GM12892 (cell line): ENCODE measurements at regions not wholly inside any gene's neighbourhood (a gene's known extent, or its start where the extent isn't known, plus 50 kb on each side); places are given as distances from the start of the nearest gene placed in this dataset.
A peak's percentile ranks its signal among the peaks of the same experiment; 100 is the strongest.

Experiments used
- DNase-seq: peaks from one replicate; pipeline ENCODE4 v3.0.0; 2011; ENCODE audit not compliant: insufficient read length
- FAIRE-seq: peaks from 2 replicates; lab custom pipeline; 2011; peaks lifted over from hg19 to GRCh38; lab: Jason Lieb, UNC
- POLR2A ChIP-seq: IDR thresholded peaks from 2 replicates; pipeline ENCODE4 v1.6.1; 2011; ENCODE audit warnings: low read depth, low read length, control low read depth
- POLR2AphosphoS5 ChIP-seq: IDR thresholded peaks from 2 replicates; pipeline ENCODE4 v1.6.1; 2011; ENCODE audit warnings: low read depth, low read length, control low read depth
- TAF1 ChIP-seq: IDR thresholded peaks from 2 replicates; pipeline ENCODE4 v1.6.1; 2011; ENCODE audit warnings: low read depth, mild to moderate bottlenecking, control low read depth, low read length, borderline replicate concordance

DNA sequence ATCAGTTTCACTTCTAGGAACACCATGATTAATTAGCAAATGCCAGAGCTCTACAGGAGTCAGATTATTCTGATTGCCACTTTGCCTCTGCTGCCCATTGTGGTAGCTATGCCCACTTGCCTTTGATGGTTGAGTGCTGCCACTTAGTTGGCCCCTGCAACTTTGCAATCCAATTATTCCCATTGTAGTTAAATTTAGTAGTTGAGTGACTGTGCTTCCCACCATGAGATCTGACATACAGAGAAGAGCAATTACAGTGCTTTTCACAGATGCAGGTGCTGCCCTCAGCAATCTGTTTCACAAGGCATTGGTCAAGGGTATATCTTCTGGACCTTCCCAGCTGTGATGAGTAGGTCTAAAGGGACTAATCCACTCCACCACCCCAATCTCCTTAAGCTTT lies 468.4 kb upstream of the RGS6 start:
- FAIRE-seq (no peak), DNase-seq (no peak)
- no peak for TF ChIP-seq TAF1
- no peak for TF ChIP-seq POLR2A
- no peak for TF ChIP-seq POLR2AphosphoS5

DNA sequence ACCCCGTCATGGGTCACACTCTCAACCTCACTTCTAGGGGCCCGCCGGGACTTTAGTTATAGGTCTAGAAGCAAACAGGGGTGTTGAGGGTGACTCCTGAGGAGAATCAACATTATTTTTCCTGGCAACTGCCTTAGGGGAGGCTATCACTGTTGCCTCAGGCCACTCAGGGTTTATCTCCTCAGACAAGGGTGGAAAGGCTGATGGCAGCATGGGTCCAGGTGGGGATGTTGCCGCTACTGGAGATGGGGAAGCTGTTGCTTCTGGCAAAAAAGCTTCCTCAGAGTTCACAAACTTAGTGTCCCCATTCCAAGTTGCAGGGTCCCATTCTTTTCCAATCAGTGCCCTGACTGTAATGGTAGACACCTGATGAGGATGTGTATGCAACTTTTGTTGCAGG lies 467.4 kb upstream of the RGS6 start:
- FAIRE-seq, result no peak

DNA sequence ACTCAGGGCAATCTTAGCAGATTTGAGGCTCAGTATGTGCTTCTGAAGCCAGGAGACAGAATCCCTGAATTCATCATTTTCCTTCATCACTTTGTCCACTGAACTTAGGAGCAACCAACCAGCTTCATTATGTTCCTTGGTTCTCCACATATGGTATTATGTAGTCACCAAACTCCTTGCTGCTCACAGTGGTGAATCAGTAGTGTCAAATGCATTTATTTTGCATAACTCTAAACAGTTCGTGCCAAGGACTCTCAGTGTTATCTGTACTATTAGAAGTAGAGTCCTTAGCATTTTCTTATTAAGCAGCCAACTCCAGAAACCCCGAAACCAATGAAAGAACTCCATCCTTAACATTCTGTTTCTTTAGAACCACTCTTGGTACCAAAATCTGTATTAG lies 466.9 kb upstream of the RGS6 start:
- DNase-seq, result no peak
- TF ChIP-seq POLR2A (no peak), POLR2AphosphoS5 (no peak), TAF1 (no peak)
- FAIRE-seq, result no peak

More for the DNA sequence above, 467.4 kb upstream of the RGS6 start:
- DNase-seq, result no peak
- TF ChIP-seq TAF1 (no peak), POLR2A (no peak), POLR2AphosphoS5 (no peak)

DNA sequence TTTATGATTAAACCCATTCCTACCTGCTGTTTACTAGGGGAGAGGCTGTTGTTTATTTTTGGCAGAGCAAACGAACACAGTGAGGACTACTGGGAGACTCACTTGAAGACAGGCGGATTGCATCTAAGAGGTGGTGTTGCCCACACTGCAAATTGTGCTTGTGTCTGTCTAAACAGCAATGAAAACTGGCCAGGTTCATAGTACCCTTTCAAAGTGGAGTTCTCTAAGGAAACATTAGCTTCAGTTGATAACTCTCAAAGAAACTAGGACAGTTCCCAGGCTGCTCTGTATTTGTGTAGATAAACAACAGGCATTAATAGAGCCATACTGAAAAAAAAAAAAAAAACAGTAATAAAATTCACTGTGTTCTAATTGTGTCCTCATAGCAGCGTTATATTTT lies 466.0 kb upstream of the RGS6 start:
- TF ChIP-seq TAF1, result no peak
- DNase-seq, result no peak
- no peak for FAIRE-seq

DNA sequence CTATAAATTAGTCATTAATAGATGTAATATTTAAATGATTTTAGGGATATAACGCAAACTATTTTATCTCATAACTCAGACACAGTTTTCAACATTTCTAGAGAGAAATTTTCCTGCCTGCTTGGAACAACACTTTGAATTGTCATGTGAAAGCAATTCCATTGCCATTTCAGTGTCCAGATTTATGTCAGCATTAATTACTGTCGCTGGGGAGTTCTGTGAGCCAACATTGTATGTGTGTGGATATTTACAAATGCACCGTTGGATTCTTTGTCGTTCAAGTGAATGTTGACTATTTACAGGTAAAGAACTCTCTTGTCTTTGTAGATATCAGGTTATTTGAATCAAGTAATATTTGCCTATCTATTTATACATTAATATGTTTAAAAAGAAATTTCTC lies 465.3 kb upstream of the RGS6 start:
- FAIRE-seq, result no peak
- DNase-seq, result no peak
- TF ChIP-seq TAF1 (no peak), POLR2AphosphoS5 (no peak), POLR2A (no peak)

DNA sequence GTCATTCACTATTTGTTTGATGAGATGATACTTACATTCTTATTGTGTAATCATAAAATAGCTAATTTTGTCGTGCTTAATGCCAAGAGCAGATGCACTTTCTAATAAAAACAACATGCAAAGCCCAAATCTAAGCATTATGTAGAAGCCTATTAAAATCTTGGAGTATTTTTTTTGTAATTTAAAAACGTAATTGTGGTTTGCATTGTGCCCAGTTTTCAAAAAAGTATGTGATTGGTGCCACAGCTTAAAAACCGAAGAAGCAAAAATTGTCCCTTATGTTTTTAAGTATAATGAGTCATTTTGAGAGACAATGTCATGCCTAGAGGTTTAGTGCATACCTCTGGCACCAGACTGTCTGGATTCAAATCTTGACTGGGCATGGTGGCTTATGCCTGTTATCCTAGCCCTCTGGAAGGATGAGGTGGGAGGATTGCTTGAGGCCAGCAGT lies 464.8 kb upstream of the RGS6 start:
- FAIRE-seq (no peak), DNase-seq (no peak)
- TF ChIP-seq POLR2AphosphoS5 (no peak), POLR2A (no peak), TAF1 (no peak)

DNA sequence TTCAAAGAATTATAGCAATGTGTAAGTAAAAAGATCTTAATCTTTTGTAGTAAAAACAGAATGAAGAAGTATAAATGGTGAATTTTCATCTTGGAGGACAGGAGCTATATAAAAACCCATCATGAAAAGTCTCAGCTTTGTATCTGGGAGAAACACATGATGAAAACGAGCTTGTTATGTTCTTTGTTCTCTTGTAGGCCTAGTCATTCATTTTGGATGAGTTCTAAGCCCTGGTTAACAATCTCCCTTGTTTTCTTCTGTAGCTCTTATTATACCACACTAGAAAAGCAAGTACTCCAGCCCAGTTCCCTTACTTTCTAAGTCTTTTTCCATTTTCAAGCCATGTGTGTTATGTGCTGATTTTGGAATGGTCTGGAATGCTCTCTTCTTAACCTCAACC lies 463.5 kb upstream of the RGS6 start:
- no peak for FAIRE-seq
- no peak for DNase-seq
- TF ChIP-seq TAF1 (no peak), POLR2A (no peak), POLR2AphosphoS5 (no peak)

DNA sequence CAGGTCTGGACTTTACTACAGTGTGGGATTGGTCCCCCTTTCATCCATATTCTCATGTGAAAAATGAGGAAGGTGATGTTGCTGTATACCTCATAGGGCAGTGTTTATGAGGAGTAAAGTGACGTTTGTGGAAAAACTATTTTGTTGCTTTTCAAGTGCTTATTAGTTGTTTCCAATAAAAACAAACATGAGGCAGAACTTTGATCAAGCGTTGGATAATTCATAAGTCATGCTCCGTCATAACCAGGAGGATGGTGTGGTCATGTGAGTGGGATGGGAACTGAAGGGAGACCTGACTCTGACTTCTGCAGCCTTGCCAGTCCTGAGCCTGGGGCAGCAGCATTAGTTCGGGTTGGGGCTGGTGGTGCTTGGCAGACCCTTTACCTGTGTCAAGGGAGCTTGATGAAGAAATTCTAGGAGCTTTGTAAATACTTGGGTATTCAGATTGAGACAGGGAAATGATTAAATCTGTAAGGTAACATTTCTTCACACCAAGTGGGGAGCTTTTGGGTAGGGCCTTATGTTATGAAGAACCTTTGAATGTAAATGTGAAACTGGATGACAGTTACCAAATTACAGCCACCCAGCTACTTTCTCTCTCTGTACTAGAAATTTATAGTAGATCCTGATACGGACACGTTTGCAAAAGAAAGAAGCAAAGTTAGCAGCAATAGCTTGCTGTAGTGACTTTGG lies 462.4 kb upstream of the RGS6 start:
- peak; percentile 46 for FAIRE-seq
- no peak for DNase-seq
- TF ChIP-seq POLR2A, result no peak
- no peak for TF ChIP-seq TAF1

DNA sequence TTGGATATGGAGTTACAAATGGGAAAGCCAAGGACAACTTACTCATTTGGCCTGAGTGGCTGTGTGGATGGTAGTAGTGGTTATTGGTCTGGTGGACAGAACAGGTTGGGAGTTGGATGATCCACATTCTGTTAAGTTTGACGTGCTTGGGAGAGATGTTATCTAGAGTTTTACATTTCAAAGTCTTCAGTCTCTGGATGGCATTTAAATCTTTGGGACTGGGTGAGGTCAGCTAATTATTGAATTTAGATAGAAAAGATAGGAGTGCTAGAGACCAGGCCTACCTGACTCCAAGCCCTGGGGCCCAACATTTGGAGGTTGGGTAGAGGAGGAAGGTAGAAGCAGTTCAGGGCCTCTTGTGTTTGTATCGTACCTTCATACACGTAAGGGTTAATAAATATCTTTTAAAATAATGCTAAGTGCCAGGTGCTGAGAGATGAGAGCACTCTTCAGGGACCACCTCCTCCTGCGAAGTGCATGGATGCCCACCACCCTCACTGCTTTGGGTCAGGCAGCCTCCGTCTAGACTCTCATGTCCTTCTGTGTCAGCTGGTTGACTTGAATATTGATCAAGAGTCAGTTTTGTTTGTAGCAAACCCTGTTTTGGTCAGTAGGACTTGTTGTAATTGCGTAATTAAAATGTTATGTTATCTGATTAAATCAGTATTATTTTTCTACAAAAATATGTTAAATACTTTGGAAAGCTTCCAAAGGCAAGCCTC lies 460.4 kb upstream of the RGS6 start:
- TF ChIP-seq TAF1 (no peak), POLR2AphosphoS5 (no peak), POLR2A (no peak)
- FAIRE-seq (no peak), DNase-seq (no peak)

DNA sequence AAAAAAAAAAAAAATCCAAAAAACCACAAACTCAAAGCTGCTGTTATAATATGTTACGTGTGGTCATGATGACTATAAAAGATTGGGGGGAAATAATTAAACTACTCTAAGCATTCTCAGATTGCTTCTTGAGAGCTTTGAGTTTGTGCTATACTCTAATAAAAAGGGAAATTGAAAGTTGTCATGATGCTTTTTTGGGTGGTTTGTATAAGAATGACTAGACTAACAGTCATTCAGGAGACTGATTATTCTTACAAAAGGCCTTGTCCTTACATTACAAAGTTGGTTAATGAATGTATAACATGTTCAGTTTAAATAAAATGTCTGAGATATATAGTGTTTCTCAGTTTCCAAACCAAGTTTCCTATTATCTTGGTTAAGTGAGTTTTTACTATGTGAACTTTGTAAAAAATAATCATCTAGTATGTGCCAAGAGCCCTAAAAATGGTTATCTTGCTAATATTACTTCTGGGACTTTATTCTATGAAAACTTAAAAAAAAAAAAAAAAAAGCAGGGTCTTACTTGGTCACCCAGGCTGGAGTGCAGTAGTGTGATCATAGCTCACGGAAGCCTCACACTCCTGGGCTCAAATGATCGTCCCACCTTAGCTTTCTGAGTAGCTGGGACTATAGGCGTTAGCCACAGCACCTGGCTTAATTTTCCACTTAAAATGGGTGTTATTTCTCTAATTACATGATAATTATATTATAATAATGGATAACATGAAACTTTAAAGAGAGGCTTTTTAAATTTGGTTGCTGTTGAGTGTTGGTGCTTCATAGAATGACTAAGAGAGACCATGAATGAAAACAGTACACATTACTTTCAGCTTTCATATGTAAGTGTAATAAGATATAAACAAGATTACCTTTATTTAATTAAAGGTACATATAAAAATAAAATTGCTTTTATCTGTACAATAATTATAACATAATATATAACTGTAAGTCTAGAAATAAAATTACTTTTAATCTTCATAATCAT lies 459.6 kb upstream of the RGS6 start:
- FAIRE-seq, result peak; percentile 83

DNA sequence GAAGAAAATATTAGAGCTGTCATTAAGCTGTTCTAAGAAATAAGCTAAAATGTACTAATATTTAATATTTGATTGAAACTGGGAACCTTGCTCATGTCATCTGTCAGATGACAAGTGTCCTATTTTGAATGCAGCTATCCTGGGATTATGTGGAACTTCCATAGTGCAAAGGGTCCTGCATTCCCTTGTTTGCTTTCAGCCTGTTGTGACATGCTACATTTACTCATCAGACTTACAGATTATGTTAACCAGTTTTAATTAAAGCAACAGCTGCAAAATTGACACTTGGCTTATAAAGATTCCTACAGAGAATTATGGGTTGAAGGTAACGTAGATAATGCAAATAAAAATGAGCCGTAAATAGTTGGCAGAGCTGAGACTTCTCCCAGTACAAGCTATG lies 458.4 kb upstream of the RGS6 start:
- DNase-seq (no peak), FAIRE-seq (peak; percentile 27)
- TF ChIP-seq POLR2AphosphoS5 (no peak), TAF1 (no peak), POLR2A (no peak)

More for the DNA sequence above, 459.6 kb upstream of the RGS6 start:
- TF ChIP-seq TAF1, result no peak
- no peak for TF ChIP-seq POLR2AphosphoS5
- no peak for TF ChIP-seq POLR2A
- peak; percentile 15 for DNase-seq
